A549 (cell line): ENCODE measurements at regions not wholly inside any gene's neighbourhood (a gene's known extent, or its start where the extent isn't known, plus 50 kb on each side); places are given as distances from the start of the nearest gene placed in this dataset.

Source experiments
- ATAC-seq, 2 experiments: fragments of 200-7000 bp in 1 of 2; fragments of >200 bp in 1 of 2; cut with Nextera tagmentation in 1 of 2; cut with Tn5 transposase in 1 of 2; 3 replicates each; pipeline versions ENCODE4 v1.8.0 to v1.9.1; 2018 to 2020; ENCODE audit warnings: mild to moderate bottlenecking in 1 of 2, moderate library complexity in 1 of 2
- CTCF ChIA-PET: fragments of 300-600 bp; sonication (Branson Sonifier 250); formaldehyde crosslinking; extraction: SDS; loops from one replicate; lab custom pipeline; 2021; ENCODE audit warnings: antibody characterized with exemption, inconsistent platforms; lab: Yijun Ruan, JAX
- POLR2A ChIA-PET: fragments of 350-600 bp; formaldehyde crosslinking; extraction: SDS; loops from one replicate; lab custom pipeline; 2021; ENCODE audit warnings: antibody characterized with exemption, inconsistent platforms; lab: Yijun Ruan, JAX
- DNase-seq, 2 experiments: peaks; one replicate each; pipeline versions ENCODE4 v3.0.0 to v3.0.0-alpha.2; 2011 to 2016; ENCODE audit warnings: low read depth in 1 of 2, low spot score in 1 of 2
- FAIRE-seq: peaks from 2 replicates; lab custom pipeline; 2011; peaks lifted over from hg19 to GRCh38; lab: Jason Lieb, UNC
- H3K27ac ChIP-seq, 2 experiments: fragments of >200 bp; sonication (Bioruptor Twin); formaldehyde crosslinking; 3 replicates each; pipeline ENCODE4 v1.5.1; 2016 to 2017
- H3K4me1 ChIP-seq: fragments of >200 bp; sonication (Bioruptor Twin); formaldehyde crosslinking; 3 replicates; pipeline ENCODE4 v1.6.1; 2016
- H3K4me2 ChIP-seq: fragments of >200 bp; sonication (Bioruptor Twin); formaldehyde crosslinking; 3 replicates; pipeline ENCODE4 v1.6.1; 2016
- H3K4me3 ChIP-seq: fragments of >200 bp; sonication (Bioruptor Twin); formaldehyde crosslinking; 3 replicates; pipeline ENCODE4 v1.5.1; 2016
- H3K9me3 ChIP-seq: fragments of >200 bp; sonication (Bioruptor Twin); formaldehyde crosslinking; 3 replicates; pipeline ENCODE4 v1.6.1; 2016
- BCL3 ChIP-seq: fragments of >200 bp; sonication (Bioruptor Twin); formaldehyde crosslinking; IDR thresholded peaks from 3 replicates; pipeline ENCODE4 v1.6.1; 2016
- BHLHE40 ChIP-seq: IDR thresholded peaks from 2 replicates; pipeline ENCODE4 v1.6.1; 2012; ENCODE audit warnings: low read depth, low read length, inconsistent platforms
- CHD4 ChIP-seq: fragments of 200-600 bp; sonication (generic); IDR thresholded peaks from 2 replicates; pipeline ENCODE4 v1.6.1; 2016; ENCODE audit warnings: antibody characterized with exemption, mild to moderate bottlenecking, borderline replicate concordance
- E2F6 ChIP-seq: IDR thresholded peaks from 2 replicates; pipeline ENCODE4 v1.6.1; 2012; ENCODE audit warnings: low read depth, borderline replicate concordance
- ESRRA ChIP-seq: fragments of 150-350 bp; IDR thresholded peaks from 2 replicates; pipeline ENCODE4 v1.6.1; 2014; ENCODE audit warnings: mild to moderate bottlenecking, low read length, borderline replicate concordance
- FOXS1 ChIP-seq: fragments of 250-450 bp; sonication (Bioruptor Pico); IDR thresholded peaks from 2 replicates; pipeline ENCODE4 v1.5.0; 2020; ENCODE audit warnings: mild to moderate bottlenecking, moderate library complexity
- GATA3 ChIP-seq: IDR thresholded peaks from 2 replicates; pipeline ENCODE4 v1.6.1; 2012; ENCODE audit warnings: borderline replicate concordance
- HOXA7 ChIP-seq: fragments of 250-450 bp; sonication (Bioruptor Pico); IDR thresholded peaks from 2 replicates; pipeline ENCODE4 v1.5.0; 2020; ENCODE audit warnings: mild to moderate bottlenecking, moderate library complexity
- HOXB13 ChIP-seq: fragments of 250-450 bp; sonication (Bioruptor Pico); IDR thresholded peaks from 2 replicates; pipeline ENCODE4 v1.5.0; 2020; ENCODE audit warnings: low read depth, mild to moderate bottlenecking, moderate library complexity
- JUNB ChIP-seq: fragments of >200 bp; sonication (Bioruptor Twin); formaldehyde crosslinking; IDR thresholded peaks from 2 replicates; pipeline ENCODE4 v1.6.1; 2016
- MAFK ChIP-seq: fragments of 450-650 bp; IDR thresholded peaks from 2 replicates; pipeline ENCODE4 v1.6.1; 2014; ENCODE audit not compliant: partially characterized antibody
- NFE2L2 ChIP-seq: fragments of 150-350 bp; conservative IDR thresholded peaks from 2 replicates; pipeline ENCODE4 v1.6.1; 2014; ENCODE audit warnings: low read length
- NPAS2 ChIP-seq: fragments of 250-450 bp; sonication (Bioruptor Pico); IDR thresholded peaks from 2 replicates; pipeline ENCODE4 v1.8.0; 2022; ENCODE audit warnings: mild to moderate bottlenecking, moderate library complexity, borderline replicate concordance
- NR3C1 ChIP-seq: fragments of >200 bp; sonication (Bioruptor Twin); formaldehyde crosslinking; IDR thresholded peaks from 3 replicates; pipeline ENCODE4 v1.6.1; 2017
- POLR2A ChIP-seq: IDR thresholded peaks from 2 replicates; pipeline ENCODE4 v1.6.1; 2012; ENCODE audit warnings: mild to moderate bottlenecking, low read length
- POLR2AphosphoS2 ChIP-seq: conservative IDR thresholded peaks from 2 replicates; pipeline ENCODE4 v1.6.1; 2012; ENCODE audit warnings: low read length, improper control_type of control experiment, inconsistent platforms
- RAD21 ChIP-seq, 2 experiments: fragments of >200 bp in 1 of 2; sonication (Bioruptor Twin) in 1 of 2; formaldehyde crosslinking in 1 of 2; IDR thresholded peaks in 1 of 2; conservative IDR thresholded peaks in 1 of 2; 2 replicates in 1 of 2; 3 replicates in 1 of 2; pipeline ENCODE4 v1.6.1; 2012 to 2018; ENCODE audit warnings: inconsistent platforms in 1 of 2
- RFX5 ChIP-seq: fragments of 450-650 bp; IDR thresholded peaks from 2 replicates; pipeline ENCODE4 v1.7.1; 2014; ENCODE audit warnings: antibody characterized with exemption, mild to moderate bottlenecking, moderate library complexity
- RNF2 ChIP-seq: fragments of 200-600 bp; sonication (generic); IDR thresholded peaks from 2 replicates; pipeline ENCODE4 v1.6.1; 2016; ENCODE audit warnings: low read depth, mild to moderate bottlenecking, antibody characterized with exemption, moderate library complexity, borderline replicate concordance
- SREBF2 ChIP-seq: fragments of 450-650 bp; IDR thresholded peaks from 2 replicates; pipeline ENCODE4 v1.6.1; 2014; ENCODE audit warnings: mild to moderate bottlenecking, moderate library complexity
- TFCP2L1 ChIP-seq: fragments of 250-450 bp; sonication (Bioruptor Pico); IDR thresholded peaks from 2 replicates; pipeline ENCODE4 v1.5.0; 2021; ENCODE audit warnings: mild to moderate bottlenecking
- ZC3H11A ChIP-seq: fragments of 450-650 bp; IDR thresholded peaks from 2 replicates; pipeline ENCODE4 v1.6.1; 2014; ENCODE audit warnings: antibody characterized with exemption, mild to moderate bottlenecking
- ZSCAN20 ChIP-seq: fragments of 250-450 bp; sonication (Bioruptor Pico); IDR thresholded peaks from 2 replicates; pipeline ENCODE4 v1.8.0; 2022; ENCODE audit warnings: mild to moderate bottlenecking, moderate library complexity
- WGBS: methylation state at CpG from one replicate; pipeline ENCODE4 v1.1.6; 2017; ENCODE audit errors: missing lambda C conversion rate; 5-methylcytosine and 5-hydroxymethylcytosine counted together
- TF ChIP-seq, protein P1 (sequence below): IDR thresholded peaks from 2 replicates; pipeline ENCODE4 v1.6.1; 2012
- TF ChIP-seq, protein P2 (sequence below): fragments of 450-650 bp; IDR thresholded peaks from 2 replicates; pipeline ENCODE4 v1.6.1; 2014; ENCODE audit warnings: antibody characterized with exemption

GRCh38 chr6:139703780-139704179 is 329.3 kb upstream of the CITED2 start:
- 61% methylated on average over 1 of the region's 1 CpG for WGBS
- Histone ChIP-seq H3K4me1 (peaks cover 11% of the 10 kb centered on the region), H3K9me3 (0 out of 3 replicates have a peak, but pooled peaks cover 7% of the 10 kb centered on the region), H3K4me3 (no peak overlapping the region), H3K4me2 (no peak overlapping the region), H3K27ac (no peak overlapping the region)
- TF ChIP-seq HOXA7 (CRISPR knock-in tag) (no peak), BHLHE40 (no peak), POLR2AphosphoS2 (no peak), CHD4 (no peak), NPAS2 (CRISPR knock-in tag) (no peak), BCL3 (no peak), RNF2 (no peak), RFX5 (no peak), ZSCAN20 (no peak), ZC3H11A (no peak), SREBF2 (no peak), POLR2A (no peak), ESRRA (no peak)
- TF ChIP-seq, protein P1, sequence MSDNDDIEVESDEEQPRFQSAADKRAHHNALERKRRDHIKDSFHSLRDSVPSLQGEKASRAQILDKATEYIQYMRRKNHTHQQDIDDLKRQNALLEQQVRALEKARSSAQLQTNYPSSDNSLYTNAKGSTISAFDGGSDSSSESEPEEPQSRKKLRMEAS = no peak
- TF ChIP-seq, protein P2, sequence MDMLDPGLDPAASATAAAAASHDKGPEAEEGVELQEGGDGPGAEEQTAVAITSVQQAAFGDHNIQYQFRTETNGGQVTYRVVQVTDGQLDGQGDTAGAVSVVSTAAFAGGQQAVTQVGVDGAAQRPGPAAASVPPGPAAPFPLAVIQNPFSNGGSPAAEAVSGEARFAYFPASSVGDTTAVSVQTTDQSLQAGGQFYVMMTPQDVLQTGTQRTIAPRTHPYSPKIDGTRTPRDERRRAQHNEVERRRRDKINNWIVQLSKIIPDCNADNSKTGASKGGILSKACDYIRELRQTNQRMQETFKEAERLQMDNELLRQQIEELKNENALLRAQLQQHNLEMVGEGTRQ = no peak
- POLR2A ChIA-PET = no interaction called here
- no peak for DNase-seq
- FAIRE-seq = no peak
- no peak for ATAC-seq
- CTCF ChIA-PET = no interaction called here

- H3K9me3 ChIP-seq = 0 out of 3 replicates have a peak, but pooled peaks cover 7% of the 10 kb centered on the region
- no peak for DNase-seq
- ChIA-PET CTCF (interaction anchor here (0.6 kb wide), 1 partner anchor 328 kb away, joined by 3 read pairs; no protein-coding TSS in a partner anchor), POLR2A (no interaction called here)
- no peak overlapping the region for H3K4me2 ChIP-seq
- no peak for FAIRE-seq
- no peak overlapping the region for H3K27ac ChIP-seq
- 0 out of 3 replicates have a peak, but pooled peaks cover 3% of the 10 kb centered on the region for H3K4me1 ChIP-seq
- ATAC-seq = no peak
- no peak overlapping the region for H3K4me3 ChIP-seq
- no peak for TF ChIP-seq JUNB
- TF ChIP-seq RNF2 = no peak
- TF ChIP-seq GATA3 = no peak
- TF ChIP-seq, protein P1 = no peak
- TF ChIP-seq NFE2L2 = no peak
- TF ChIP-seq RAD21 (conservative IDR thresholded peaks at IDR 0.05 in 1 of 2, IDR thresholded peaks at IDR 0.05 in 1 of 2) = no peak
- no peak for TF ChIP-seq E2F6
- no peak for TF ChIP-seq TFCP2L1 (CRISPR knock-in tag)
- TF ChIP-seq HOXB13 = no peak
- no peak for TF ChIP-seq ZSCAN20
- no peak for TF ChIP-seq NR3C1
- no peak for TF ChIP-seq FOXS1 (CRISPR knock-in tag)
- TF ChIP-seq MAFK = no peak
Observed at GRCh38 chr6:139702706-139703105, 328.3 kb upstream of the CITED2 start.
